ENCODE measurements at regions not wholly inside any gene's neighbourhood (a gene's known extent, or its start where the extent isn't known, plus 50 kb on each side); places are given as distances from the start of the nearest gene placed in this dataset.

GRCh38 chr2:116088236-116088635 is 1645.8 kb downstream of the DPP10 start (continued):
- TF ChIP-seq CHD7 (IDR thresholded peaks at IDR 0.05; ENCODE audit: insufficient replicate concordance, low read length), result no peak
- TF ChIP-seq MAFK (IDR thresholded peaks at IDR 0.05; ENCODE audit: low read depth, low read length), result no peak
- TF ChIP-seq BRCA1 (IDR thresholded peaks at IDR 0.05; ENCODE audit: low read depth, low read length), result no peak
- TF ChIP-seq, protein P1, sequence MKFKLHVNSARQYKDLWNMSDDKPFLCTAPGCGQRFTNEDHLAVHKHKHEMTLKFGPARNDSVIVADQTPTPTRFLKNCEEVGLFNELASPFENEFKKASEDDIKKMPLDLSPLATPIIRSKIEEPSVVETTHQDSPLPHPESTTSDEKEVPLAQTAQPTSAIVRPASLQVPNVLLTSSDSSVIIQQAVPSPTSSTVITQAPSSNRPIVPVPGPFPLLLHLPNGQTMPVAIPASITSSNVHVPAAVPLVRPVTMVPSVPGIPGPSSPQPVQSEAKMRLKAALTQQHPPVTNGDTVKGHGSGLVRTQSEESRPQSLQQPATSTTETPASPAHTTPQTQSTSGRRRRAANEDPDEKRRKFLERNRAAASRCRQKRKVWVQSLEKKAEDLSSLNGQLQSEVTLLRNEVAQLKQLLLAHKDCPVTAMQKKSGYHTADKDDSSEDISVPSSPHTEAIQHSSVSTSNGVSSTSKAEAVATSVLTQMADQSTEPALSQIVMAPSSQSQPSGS (IDR thresholded peaks at IDR 0.05; ENCODE audit: low read length), result no peak
- TF ChIP-seq GTF2F1 (IDR thresholded peaks at IDR 0.05; ENCODE audit: borderline replicate concordance, low read depth, low read length), result no peak
- no peak for TF ChIP-seq SAP30 (IDR thresholded peaks at IDR 0.05; ENCODE audit: insufficient read depth, insufficient replicate concordance, low read length)
- TF ChIP-seq POLR2A (IDR thresholded peaks at IDR 0.05; ENCODE audit: control extremely low read depth in 1 of 2, low read depth in 2 of 2, low read length in 2 of 2), result no peak
- no peak for TF ChIP-seq NANOG (IDR thresholded peaks at IDR 0.05; ENCODE audit: insufficient read depth, low read depth, low read length, poor library complexity, severe bottlenecking)
- TF ChIP-seq CBX5 (IDR thresholded peaks at IDR 0.05; ENCODE audit: low read depth, low read length), result no peak
- TF ChIP-seq RAD21 (IDR thresholded peaks at IDR 0.05 in 1 of 2, conservative IDR thresholded peaks at IDR 0.05 in 1 of 2; ENCODE audit: low read depth in 2 of 2, low read length in 2 of 2), result no peak

Data from H1 (cell line).